K562 (cell line): ENCODE measurements at regions not wholly inside any gene's neighbourhood (a gene's known extent, or its start where the extent isn't known, plus 50 kb on each side); places are given as distances from the start of the nearest gene placed in this dataset.

ENCODE experiments used
- ATAC-seq: fragments of 200-7000 bp; cut with Tn5 transposase; 3 replicates; pipeline ENCODE4 v1.9.1; 2020; ENCODE audit warnings: moderate library complexity
- BruUV-seq: library from RNA; stranded (reverse); fragments of 400-500 nt; replicated peaks from 2 replicates; lab custom pipeline; 2021; lab: Mats Ljungman, UMichigan
- CTCF ChIA-PET: fragments of 300-600 bp; formaldehyde crosslinking; extraction: SDS; loops from one replicate; lab custom pipeline; 2021; ENCODE audit warnings: low intra/inter-chr PET ratio; lab: Yijun Ruan, JAX
- POLR2A ChIA-PET: fragments of 300-600, 350-650 bp; sonication (Branson Sonifier 250); formaldehyde crosslinking; extraction: SDS; loops from one replicate; lab custom pipeline; 2021; ENCODE audit warnings: antibody characterized with exemption, inconsistent platforms; lab: Yijun Ruan, JAX
- DNase-seq, 4 experiments: peaks; one replicate each; pipeline versions ENCODE4 v3.0.0 to v3.0.0-alpha.2; 2011 to 2018; ENCODE audit warnings: low spot score in 3 of 4, mixed read lengths in 3 of 4; ENCODE audit errors: extremely low read depth in 1 of 4
- FAIRE-seq: peaks from 2 replicates; lab custom pipeline; 2011; peaks lifted over from hg19 to GRCh38; lab: Jason Lieb, UNC
- H2AFZ ChIP-seq: 2 replicates; pipeline ENCODE4 v1.6.0; 2011; ENCODE audit warnings: low read depth, low read length, control low read depth, inconsistent platforms
- H3K27ac ChIP-seq: fragments of 200-600 bp; 3 replicates; pipeline ENCODE4 v1.8.0; 2011; ENCODE audit warnings: low read depth, mild to moderate bottlenecking, control low read depth, inconsistent platforms, low read length, moderate library complexity, mixed read lengths; ENCODE audit errors: extremely low read depth
- H3K27me3 ChIP-seq, 2 experiments: fragments of 300-600 bp in 1 of 2; 2 replicates in 1 of 2; 3 replicates in 1 of 2; pipeline versions ENCODE4 v1.6.0 to v1.8.0; 2011; ENCODE audit warnings: inconsistent platforms in 2 of 2, low read length in 2 of 2, mild to moderate bottlenecking in 1 of 2, mixed read lengths in 1 of 2, moderate library complexity in 1 of 2; ENCODE audit not compliant: control insufficient read depth in 2 of 2, insufficient read depth in 2 of 2
- H3K36me3 ChIP-seq: fragments of 300-600 bp; 3 replicates; pipeline ENCODE4 v1.8.0; 2011; ENCODE audit warnings: mild to moderate bottlenecking, low read length, inconsistent platforms; ENCODE audit not compliant: control insufficient read depth, insufficient read depth
- H3K4me1 ChIP-seq, 2 experiments: fragments of 200-600 bp in 1 of 2; replicated peaks in 1 of 2; 2 replicates in 1 of 2; 3 replicates in 1 of 2; pipeline versions ENCODE4 v1.5.1 to v1.8.0; 2011; ENCODE audit warnings: inconsistent platforms in 2 of 2, low read length in 2 of 2, mild to moderate bottlenecking in 1 of 2, mixed read lengths in 1 of 2, moderate library complexity in 1 of 2; ENCODE audit not compliant: control insufficient read depth in 2 of 2, insufficient read depth in 2 of 2
- H3K4me2 ChIP-seq: 2 replicates; pipeline ENCODE4 v1.6.1; 2011; ENCODE audit warnings: low read length, control low read depth, inconsistent platforms, mixed read lengths; ENCODE audit not compliant: insufficient read depth
- H3K4me3 ChIP-seq: fragments of 200-600 bp; sonication (generic), shearing (Covaris generic); 2 replicates; pipeline ENCODE4 v1.5.1; 2016; ENCODE audit warnings: control low read depth, inconsistent platforms
- H3K79me2 ChIP-seq: fragments of 200-600 bp; 3 replicates; pipeline ENCODE4 v1.8.0; 2011; ENCODE audit warnings: low read length, inconsistent platforms; ENCODE audit not compliant: control insufficient read depth, insufficient read depth
- H3K9ac ChIP-seq, 2 experiments: 2 replicates each; pipeline versions ENCODE4 v1.6.0 to v1.6.1; 2011; ENCODE audit warnings: low read depth in 2 of 2, low read length in 2 of 2, control low read depth in 1 of 2, inconsistent platforms in 1 of 2, mild to moderate bottlenecking in 1 of 2, mixed read lengths in 1 of 2; ENCODE audit not compliant: insufficient read depth in 1 of 2
- H3K9me1 ChIP-seq: one replicate; pipeline ENCODE4 v1.6.0; 2011; ENCODE audit warnings: inconsistent platforms, mild to moderate bottlenecking, low read length, moderate library complexity; ENCODE audit not compliant: control insufficient read depth, insufficient read depth
- H3K9me3 ChIP-seq: replicated peaks from 2 replicates; pipeline ENCODE4 v1.5.1; 2011; ENCODE audit warnings: low read depth, low read length, inconsistent platforms; ENCODE audit not compliant: control insufficient read depth, insufficient read depth
- H4K20me1 ChIP-seq: replicated peaks from 2 replicates; pipeline ENCODE4 v1.6.1; 2011; ENCODE audit warnings: low read length, inconsistent platforms, mixed read lengths; ENCODE audit not compliant: control insufficient read depth, insufficient read depth
- C11orf30 ChIP-seq: fragments of 450-650 bp; IDR thresholded peaks from 2 replicates; pipeline ENCODE4 v1.6.1; 2016; ENCODE audit warnings: low read depth, mild to moderate bottlenecking
- ELF2 ChIP-seq: fragments of 250-450 bp; sonication (Bioruptor Pico); IDR thresholded peaks from 2 replicates; pipeline ENCODE4 v1.5.0; 2021; ENCODE audit warnings: mild to moderate bottlenecking
- FOXO4 ChIP-seq: fragments of 450-650 bp; formaldehyde crosslinking; IDR thresholded peaks from 2 replicates; pipeline ENCODE4 v1.4.0; 2020; ENCODE audit warnings: mild to moderate bottlenecking, moderate library complexity
- HDAC2 ChIP-seq: fragments of 450-650 bp; IDR thresholded peaks from 2 replicates; pipeline ENCODE4 v1.6.1; 2016; ENCODE audit warnings: mild to moderate bottlenecking
- MCM2 ChIP-seq: fragments of 450-650 bp; IDR thresholded peaks from 2 replicates; pipeline ENCODE4 v1.6.1; 2017; ENCODE audit warnings: low read depth, mild to moderate bottlenecking
- MCM7 ChIP-seq, 2 experiments: fragments of 450-650 bp; IDR thresholded peaks; 2 replicates each; pipeline ENCODE4 v1.6.1; 2016 to 2018
- MTF1 ChIP-seq: fragments of 250-450 bp; sonication (Bioruptor Pico); IDR thresholded peaks from 2 replicates; pipeline ENCODE4 v1.9.0; 2021; ENCODE audit warnings: moderate library complexity, mild to moderate bottlenecking, inconsistent platforms, borderline replicate concordance
- NCOA6 ChIP-seq: fragments of 450-650 bp; IDR thresholded peaks from 2 replicates; pipeline ENCODE4 v1.6.1; 2017; ENCODE audit warnings: mild to moderate bottlenecking
- PTRF ChIP-seq: fragments of 450-650 bp; IDR thresholded peaks from 2 replicates; pipeline ENCODE4 v1.6.1; 2016; ENCODE audit warnings: mild to moderate bottlenecking, missing genetic modification characterization, missing compliant biosample characterization
- TAF15 ChIP-seq: fragments of 200-400 bp; formaldehyde crosslinking; IDR thresholded peaks from 2 replicates; pipeline ENCODE4 v1.6.1; 2017; ENCODE audit warnings: mild to moderate bottlenecking, low read depth, low read length, moderate library complexity
- TCFL5 ChIP-seq: fragments of 250-450 bp; sonication (Bioruptor Pico); conservative IDR thresholded peaks from 2 replicates; pipeline ENCODE4 v1.6.1; 2021; ENCODE audit warnings: mild to moderate bottlenecking, moderate library complexity, matching md5 sums
- TRIM25 ChIP-seq: fragments of 450-650 bp; IDR thresholded peaks from 2 replicates; pipeline ENCODE4 v1.7.0; 2016; ENCODE audit warnings: borderline replicate concordance
- XRCC4 ChIP-seq: IDR thresholded peaks from one replicate; pipeline ENCODE4 v1.6.1; 2011; ENCODE audit not compliant: insufficient read depth, insufficient read length; ENCODE audit errors: extremely low read depth
- ZFP1 ChIP-seq: fragments of 450-650 bp; formaldehyde crosslinking; IDR thresholded peaks from 2 replicates; pipeline ENCODE4 v1.4.0; 2020; ENCODE audit warnings: mild to moderate bottlenecking, mixed read lengths
- ZNF3 ChIP-seq: fragments of 250-450 bp; sonication (Bioruptor Pico); IDR thresholded peaks from 2 replicates; pipeline ENCODE4 v1.5.0; 2021; ENCODE audit warnings: mild to moderate bottlenecking, moderate library complexity
- ZNF609 ChIP-seq: sonication (generic); formaldehyde crosslinking; IDR thresholded peaks from 2 replicates; pipeline ENCODE4 v1.8.1; 2023; ENCODE audit warnings: missing genetic modification reagents, mild to moderate bottlenecking, borderline replicate concordance
- WGBS: fragments of 100-300 bp; shearing (Covaris generic); methylation state at CpG from one replicate; pipeline ENCODE4 v1.1.6; 2016; ENCODE audit warnings: low coverage, mixed read lengths; ENCODE audit not compliant: insufficient coverage; ENCODE audit errors: missing lambda C conversion rate; 5-methylcytosine and 5-hydroxymethylcytosine counted together
- in situ Hi-C: fragments of 300-500 bp; cut with MboI; formaldehyde crosslinking; loops from 4 replicates; pipeline ENCODE4 v1.15.0; 2018; ENCODE audit warnings: inconsistent platforms, mixed read lengths
- intact Hi-C: fragments of 100-400 bp; cut with micrococcal nuclease; formaldehyde crosslinking; loops from 2 replicates; pipeline ENCODE4 v1.14.2; 2022

DNA sequence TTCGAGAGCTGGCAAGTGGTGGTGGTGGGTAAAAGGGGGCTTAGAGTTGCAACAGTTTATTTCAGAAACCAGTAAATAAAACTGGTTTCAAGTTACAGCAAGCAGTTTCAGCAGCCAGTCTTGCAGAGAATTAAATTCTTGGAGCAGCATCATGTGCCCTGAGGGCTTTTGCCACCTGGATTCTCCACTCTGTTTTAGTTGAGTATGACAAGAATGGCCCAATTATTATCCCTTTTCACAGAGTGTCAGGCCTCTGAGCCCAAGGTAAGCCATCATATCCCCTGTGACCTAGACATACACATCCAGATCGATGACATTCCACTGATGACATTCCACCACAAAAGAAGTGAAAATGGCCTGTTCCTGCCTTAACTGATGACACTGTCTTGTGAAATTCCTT is 72.8 kb upstream of the FANCL start:
- intact Hi-C loops (no loop called here), in situ Hi-C loops (no loop called here)
- FAIRE-seq (no peak), DNase-seq (no peak), ATAC-seq (no peak)
- ChIA-PET POLR2A (no interaction called here), CTCF (no interaction called here)
- Histone ChIP-seq H3K27ac (no peak overlapping the region), H3K79me2 (no peaks in the 10 kb centered on the region), H3K4me1 (no peaks in the 10 kb centered on the region), H3K36me3 (no peaks in the 10 kb centered on the region), H3K9ac (no peak overlapping the region), H3K9me3 (no peaks in the 10 kb centered on the region), H2AFZ (no peak overlapping the region), H3K27me3 (no peaks in the 10 kb centered on the region), H3K4me3 (no peak overlapping the region), H4K20me1 (no peaks in the 10 kb centered on the region), H3K4me2 (no peak overlapping the region), H3K9me1 (no peaks in the 10 kb centered on the region)
- WGBS = 3% methylated on average over 2 of the region's 2 CpGs
- TF ChIP-seq MCM2 = no peak
- no peak for TF ChIP-seq ZFP1 (CRISPR knock-in tag)
- TF ChIP-seq ZNF609 = no peak
- TF ChIP-seq TRIM25 = no peak
- no peak for TF ChIP-seq MCM7 (IDR thresholded peaks at IDR 0.05)
- TF ChIP-seq C11orf30 = no peak
- TF ChIP-seq HDAC2 = no peak
- TF ChIP-seq XRCC4 = no peak
- TF ChIP-seq ZNF3 = no peak
- TF ChIP-seq TAF15 = no peak
- TF ChIP-seq FOXO4 = no peak
- TF ChIP-seq NCOA6 = no peak
- no peak for TF ChIP-seq PTRF (tag)
- no peak for TF ChIP-seq MTF1 (CRISPR knock-in tag)
- TF ChIP-seq ELF2 (CRISPR knock-in tag) = no peak
- TF ChIP-seq TCFL5 = no peak
- BruUV-seq = no TSS peak
